ENCODE measurements at regions not wholly inside any gene's neighbourhood (a gene's known extent, or its start where the extent isn't known, plus 50 kb on each side); places are given as distances from the start of the nearest gene placed in this dataset.

GRCh38 chr4:41339812-41340809 lies 83.4 kb downstream of the UCHL1 start:
- Mint-ChIP-seq H3K27me3 (no peaks in the 10 kb centered on the region), H3K4me3 (no peak overlapping the region), H3K9me3 (ENCODE audit: insufficient read depth) (peaks cover 5% of the 10 kb centered on the region), H3K27ac (no peak overlapping the region), H3K4me1 (no peaks in the 10 kb centered on the region)
- Histone ChIP-seq H3K4me2 (replicated peaks; ENCODE audit: low read depth, low read length, poor library complexity, severe bottlenecking) (no peak overlapping the region), H3K36me3 (replicated peaks in 1 of 2; ENCODE audit: control extremely low read depth in 1 of 2, control insufficient read depth in 1 of 2, extremely low read depth in 1 of 2, insufficient read depth in 2 of 2, low read length in 1 of 2) (no peaks in the 10 kb centered on the region), H3K27me3 (replicated peaks in 1 of 4; ENCODE audit: control extremely low read depth in 1 of 4, control insufficient read depth in 3 of 4, insufficient read depth in 4 of 4, low read length in 3 of 4) (no peaks in the 10 kb centered on the region), H3K4me1 (ENCODE audit: control insufficient read depth in 2 of 2, insufficient read depth in 2 of 2, low read length in 2 of 2) (no peaks in the 10 kb centered on the region), H2AFZ (ENCODE audit: insufficient read depth, low read depth, low read length, poor library complexity, severe bottlenecking) (no peak overlapping the region), H3K27ac (ENCODE audit: low read length in 2 of 2) (no peak overlapping the region), H3K79me2 (ENCODE audit: control insufficient read depth, insufficient read depth, low read length) (no peaks in the 10 kb centered on the region), H4K20me1 (ENCODE audit: control insufficient read depth, insufficient read depth, low read length, poor library complexity, severe bottlenecking) (no peaks in the 10 kb centered on the region), H3K9me3 (ENCODE audit: control extremely low read depth in 1 of 3, control insufficient read depth in 2 of 3, insufficient read depth in 1 of 3, low read length in 2 of 3) (peaks cover 0 to 3% (median 0%) of the 10 kb centered on the region in 3 donors), H3K9ac (ENCODE audit: low read length) (no peak overlapping the region), H3K4me3 (ENCODE audit: control extremely low read depth in 1 of 5, extremely low read depth in 1 of 5, insufficient read depth in 1 of 5, low read depth in 2 of 5, low read length in 4 of 5) (no peak overlapping the region)
- TF ChIP-seq EZH2 (IDR thresholded peaks at IDR 0.05; ENCODE audit: borderline replicate concordance, insufficient read depth, low read depth, low read length, poor library complexity, severe bottlenecking) (no peak), CTCF (IDR thresholded peaks at IDR 0.05) (no peak)
- no peak for ATAC-seq (ENCODE audit: low read depth)
- no peak for DNase-seq
- CTCF ChIA-PET, result no interaction called here
- POLR2A ChIA-PET, result no interaction called here
- intact Hi-C loops (cut with micrococcal nuclease), result no loop called here
- WGBS (ENCODE audit: insufficient coverage), result 100% methylated on average over 1 of the region's 10 CpGs

Measured in B cell (primary cell).